Nephron progenitor cell (in vitro differentiated cells): ENCODE measurements at regions not wholly inside any gene's neighbourhood (a gene's known extent, or its start where the extent isn't known, plus 50 kb on each side); places are given as distances from the start of the nearest gene placed in this dataset.

Experiments used
- DNase-seq: peaks from one replicate; pipeline ENCODE4 v3.0.0; 2021
- H3K27ac Mint-ChIP-seq: 2 replicates; pipeline ENCODE4 v1.8.0; 2021; ENCODE audit warnings: mild to moderate bottlenecking, moderate library complexity, mixed read lengths
- H3K27me3 Mint-ChIP-seq: 2 replicates; pipeline ENCODE4 v1.8.0; 2021; ENCODE audit warnings: mild to moderate bottlenecking, low read depth, mixed read lengths; ENCODE audit not compliant: poor library complexity
- H3K36me3 Mint-ChIP-seq: 2 replicates; pipeline ENCODE4 v1.8.0; 2021; ENCODE audit warnings: low read depth, mixed read lengths
- H3K4me1 Mint-ChIP-seq: 2 replicates; pipeline ENCODE4 v1.8.0; 2021; ENCODE audit warnings: mixed read lengths
- H3K4me3 Mint-ChIP-seq: 2 replicates; pipeline ENCODE4 v1.8.0; 2021; ENCODE audit warnings: mild to moderate bottlenecking, moderate library complexity, mixed read lengths
- H3K9me3 Mint-ChIP-seq: 2 replicates; pipeline ENCODE4 v1.8.0; 2021; ENCODE audit warnings: mild to moderate bottlenecking, moderate library complexity, mixed read lengths
- TF ChIP-seq, protein P1 (sequence below): fragments of 200-600 bp; sonication (generic); IDR thresholded peaks from 2 replicates; pipeline ENCODE4 v1.5.0; 2021; ENCODE audit warnings: antibody characterized with exemption

DNA sequence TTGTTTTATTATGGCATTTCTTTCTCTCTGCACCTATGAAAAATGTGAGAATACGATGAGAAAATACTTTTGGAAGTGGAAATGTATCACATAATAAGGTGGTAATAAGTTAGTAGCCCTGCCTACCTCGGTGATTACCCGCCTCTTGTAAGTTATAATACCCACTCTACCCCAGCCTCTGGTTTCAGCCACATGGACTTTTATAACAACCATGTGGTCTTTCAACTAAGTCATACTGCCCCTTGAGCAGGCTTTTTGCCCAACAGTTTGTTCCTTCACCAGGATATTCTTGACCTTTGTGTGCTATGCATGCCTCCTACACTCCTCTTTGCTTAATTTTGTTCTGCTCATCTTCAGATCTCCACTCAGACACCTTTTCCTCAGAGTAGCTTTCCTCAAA lies 470.6 kb upstream of the ZWINT start:
- H3K27ac Mint-ChIP-seq = no peak overlapping the region
- no peaks in the 10 kb centered on the region for H3K4me1 Mint-ChIP-seq
- H3K27me3 Mint-ChIP-seq = no peaks in the 10 kb centered on the region
- no peak for DNase-seq
- no peaks in the 10 kb centered on the region for H3K36me3 Mint-ChIP-seq
- TF ChIP-seq, protein P1, sequence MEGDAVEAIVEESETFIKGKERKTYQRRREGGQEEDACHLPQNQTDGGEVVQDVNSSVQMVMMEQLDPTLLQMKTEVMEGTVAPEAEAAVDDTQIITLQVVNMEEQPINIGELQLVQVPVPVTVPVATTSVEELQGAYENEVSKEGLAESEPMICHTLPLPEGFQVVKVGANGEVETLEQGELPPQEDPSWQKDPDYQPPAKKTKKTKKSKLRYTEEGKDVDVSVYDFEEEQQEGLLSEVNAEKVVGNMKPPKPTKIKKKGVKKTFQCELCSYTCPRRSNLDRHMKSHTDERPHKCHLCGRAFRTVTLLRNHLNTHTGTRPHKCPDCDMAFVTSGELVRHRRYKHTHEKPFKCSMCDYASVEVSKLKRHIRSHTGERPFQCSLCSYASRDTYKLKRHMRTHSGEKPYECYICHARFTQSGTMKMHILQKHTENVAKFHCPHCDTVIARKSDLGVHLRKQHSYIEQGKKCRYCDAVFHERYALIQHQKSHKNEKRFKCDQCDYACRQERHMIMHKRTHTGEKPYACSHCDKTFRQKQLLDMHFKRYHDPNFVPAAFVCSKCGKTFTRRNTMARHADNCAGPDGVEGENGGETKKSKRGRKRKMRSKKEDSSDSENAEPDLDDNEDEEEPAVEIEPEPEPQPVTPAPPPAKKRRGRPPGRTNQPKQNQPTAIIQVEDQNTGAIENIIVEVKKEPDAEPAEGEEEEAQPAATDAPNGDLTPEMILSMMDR = no peak
- H3K4me3 Mint-ChIP-seq = no peak overlapping the region
- H3K9me3 Mint-ChIP-seq = peaks cover 22% of the 10 kb centered on the region

DNA sequence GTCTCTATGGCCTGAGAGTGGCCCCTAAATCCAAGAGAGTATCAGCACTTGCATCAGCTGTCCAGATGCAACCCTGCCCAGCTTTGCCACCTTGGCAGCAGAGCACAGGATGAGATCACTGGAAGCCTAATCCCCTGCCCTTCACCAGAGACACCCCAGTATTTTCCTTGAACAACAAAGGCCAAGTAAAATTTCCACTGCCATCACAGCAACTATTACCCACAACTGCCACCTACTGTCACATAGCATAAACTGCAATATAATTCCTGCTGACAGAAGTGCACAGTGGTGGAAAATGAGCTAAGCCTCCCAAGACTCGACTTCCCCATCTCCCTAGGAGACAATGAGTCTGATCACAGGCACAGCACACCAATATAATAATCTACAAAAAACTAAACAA lies 462.8 kb upstream of the ZWINT start:
- TF ChIP-seq, protein P1 = no peak
- H3K4me1 Mint-ChIP-seq = no peaks in the 10 kb centered on the region
- H3K4me3 Mint-ChIP-seq = no peak overlapping the region
- no peaks in the 10 kb centered on the region for H3K27me3 Mint-ChIP-seq
- H3K9me3 Mint-ChIP-seq = peaks cover 56% of the 10 kb centered on the region
- DNase-seq = no peak
- H3K27ac Mint-ChIP-seq = no peak overlapping the region
- H3K36me3 Mint-ChIP-seq = peaks cover 6% of the 10 kb centered on the region

DNA sequence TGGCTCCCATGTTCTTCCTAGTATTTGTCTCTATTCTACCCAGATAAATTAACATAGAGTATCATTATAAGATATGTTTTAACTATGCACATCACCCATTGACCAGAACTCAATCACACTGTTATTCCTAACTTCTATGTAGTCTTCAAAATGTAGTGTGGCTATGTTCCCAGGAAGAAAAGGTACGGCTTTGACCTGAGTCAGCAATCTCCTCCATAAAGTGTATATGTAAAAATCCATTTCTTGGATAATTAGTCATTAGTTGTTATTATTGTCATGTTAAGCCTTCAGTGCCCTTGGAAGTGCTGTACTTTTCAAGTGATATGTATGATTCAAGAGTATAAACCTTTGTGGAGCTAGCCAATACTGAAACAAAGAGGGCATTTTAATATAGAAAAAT lies 444.0 kb upstream of the ZWINT start:
- DNase-seq = no peak
- Mint-ChIP-seq H3K27ac (no peak overlapping the region), H3K27me3 (no peaks in the 10 kb centered on the region), H3K4me3 (no peak overlapping the region), H3K9me3 (no peaks in the 10 kb centered on the region), H3K36me3 (no peaks in the 10 kb centered on the region), H3K4me1 (no peaks in the 10 kb centered on the region)
- TF ChIP-seq, protein P1 = no peak

DNA sequence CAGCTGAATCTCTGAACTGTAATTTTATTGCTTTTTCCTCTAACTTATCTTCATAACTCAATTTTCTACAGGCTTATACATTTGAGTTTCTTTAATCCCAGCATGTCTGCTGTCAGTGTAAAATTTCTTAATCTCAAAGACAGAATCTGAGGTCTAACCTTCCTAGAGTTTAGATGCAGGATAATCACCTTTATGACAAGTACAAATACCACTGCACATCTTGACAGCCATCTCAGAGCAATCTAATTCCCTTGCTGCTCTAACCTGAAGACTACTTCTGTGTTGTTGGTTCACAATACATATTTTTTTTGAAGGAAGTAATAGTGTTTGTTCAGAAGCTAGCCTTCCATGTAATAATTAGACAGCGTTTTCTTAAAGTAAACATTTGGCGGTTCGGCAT lies 424.2 kb upstream of the ZWINT start:
- no peak overlapping the region for H3K27ac Mint-ChIP-seq
- no peaks in the 10 kb centered on the region for H3K27me3 Mint-ChIP-seq
- no peak for DNase-seq
- TF ChIP-seq, protein P1 = no peak
- H3K4me3 Mint-ChIP-seq = no peak overlapping the region
- H3K36me3 Mint-ChIP-seq = no peaks in the 10 kb centered on the region
- H3K9me3 Mint-ChIP-seq = no peaks in the 10 kb centered on the region
- no peaks in the 10 kb centered on the region for H3K4me1 Mint-ChIP-seq

DNA sequence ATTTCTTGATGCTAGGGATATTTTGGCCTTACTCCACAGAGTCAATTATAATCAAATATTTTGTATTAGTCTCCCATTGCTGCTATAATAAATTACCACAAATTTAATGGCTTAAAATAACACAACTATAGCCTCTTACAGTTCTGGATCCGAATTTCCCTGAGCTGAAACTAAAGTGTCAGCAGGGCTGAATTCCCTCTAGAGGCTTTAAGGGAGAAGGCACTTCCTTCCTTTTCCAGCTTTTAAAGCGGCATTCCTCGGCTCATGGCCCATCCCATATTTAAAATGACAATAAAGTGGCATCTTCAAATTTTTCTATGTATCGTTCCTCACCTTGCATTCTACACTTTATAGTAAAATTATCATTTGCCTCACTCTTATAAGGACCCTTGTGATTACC lies 421.4 kb upstream of the ZWINT start:
- Mint-ChIP-seq H3K4me1 (no peaks in the 10 kb centered on the region), H3K27ac (no peak overlapping the region), H3K9me3 (no peaks in the 10 kb centered on the region), H3K36me3 (no peaks in the 10 kb centered on the region), H3K27me3 (no peaks in the 10 kb centered on the region), H3K4me3 (no peak overlapping the region)
- TF ChIP-seq, protein P1 = no peak
- no peak for DNase-seq

DNA sequence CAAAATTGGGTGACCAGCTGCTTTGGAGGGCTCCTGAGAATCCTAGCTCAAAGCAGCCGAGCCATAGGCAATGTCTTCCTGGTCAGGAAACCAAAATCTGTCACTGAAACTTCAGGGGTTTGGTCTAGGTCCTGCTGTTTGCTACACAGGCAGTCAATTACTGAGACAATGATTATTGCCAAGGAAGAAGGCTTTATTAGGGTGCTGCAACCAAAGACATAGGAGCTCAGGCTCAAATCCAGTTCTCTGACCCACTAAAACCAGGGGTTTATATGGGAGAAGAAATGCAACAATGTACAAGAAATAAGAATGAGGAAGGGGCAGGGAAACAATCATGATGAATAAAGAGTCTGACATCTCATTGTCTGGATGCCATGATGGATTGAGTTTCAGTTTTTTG lies 410.3 kb upstream of the ZWINT start:
- peaks cover 10% of the 10 kb centered on the region for H3K36me3 Mint-ChIP-seq
- H3K27ac Mint-ChIP-seq = no peak overlapping the region
- TF ChIP-seq, protein P1 = no peak
- no peaks in the 10 kb centered on the region for H3K27me3 Mint-ChIP-seq
- H3K9me3 Mint-ChIP-seq = peaks cover 34% of the 10 kb centered on the region
- no peak overlapping the region for H3K4me3 Mint-ChIP-seq
- DNase-seq = no peak
- no peaks in the 10 kb centered on the region for H3K4me1 Mint-ChIP-seq
